ENCODE measurements at regions not wholly inside any gene's neighbourhood (a gene's known extent, or its start where the extent isn't known, plus 50 kb on each side); places are given as distances from the start of the nearest gene placed in this dataset.
"Not testable (repeated sequence)": the region's sequence is repeated elsewhere in the genome, so short reads cannot be mapped to it uniquely, and the experiment has no call there.

DNA sequence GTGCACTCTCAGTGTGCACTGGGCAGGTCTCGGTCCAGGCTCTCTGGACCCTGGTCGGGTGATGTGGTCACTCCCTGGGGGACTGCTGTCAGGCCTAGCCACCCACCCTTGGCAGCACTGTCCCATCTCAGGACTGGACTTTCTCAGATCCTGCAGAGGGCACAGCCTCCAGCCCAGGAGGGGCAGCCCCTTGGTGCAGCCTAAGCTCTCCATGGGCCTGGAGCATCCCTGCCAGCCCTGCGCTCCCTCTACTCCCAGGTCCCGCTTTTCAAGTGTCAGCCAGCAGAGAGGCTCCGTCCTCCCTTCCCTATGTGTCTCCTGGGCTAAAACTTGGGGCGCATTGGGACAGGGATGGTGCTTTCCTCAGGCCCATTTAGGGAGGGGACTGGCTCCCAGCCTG lies 805.8 kb downstream of the FOXD4L6 start:
- H3K9me1 ChIP-seq (ENCODE audit: control insufficient read depth, insufficient read depth, low read length); H3K36me3 ChIP-seq (ENCODE audit: control insufficient read depth, insufficient read depth, low read length); H3K9me3 ChIP-seq (replicated peaks; ENCODE audit: control insufficient read depth, insufficient read depth, low read depth, low read length); CTCF ChIA-PET (ENCODE audit: low intra/inter-chr PET ratio); H4K20me1 ChIP-seq (replicated peaks; ENCODE audit: control insufficient read depth, insufficient read depth, low read length); H3K4me2 ChIP-seq (ENCODE audit: insufficient read depth, low read length); DNase-seq (ENCODE audit: extremely low read depth in 1 of 4, low spot score in 3 of 4); H3K9ac ChIP-seq (ENCODE audit: insufficient read depth in 1 of 2, low read depth in 2 of 2, low read length in 2 of 2); H3K4me3 ChIP-seq; in situ Hi-C loops (cut with MboI); H3K4me1 ChIP-seq (replicated peaks in 1 of 2; ENCODE audit: control insufficient read depth in 2 of 2, insufficient read depth in 2 of 2, low read length in 2 of 2); H2AFZ ChIP-seq (ENCODE audit: low read depth, low read length); FAIRE-seq; intact Hi-C loops (cut with micrococcal nuclease); POLR2A ChIA-PET; ATAC-seq; BruUV-seq (replicated peaks); H3K27ac ChIP-seq (ENCODE audit: extremely low read depth, low read depth, low read length); H3K27me3 ChIP-seq (ENCODE audit: control insufficient read depth in 2 of 2, insufficient read depth in 2 of 2, low read length in 2 of 2); H3K79me2 ChIP-seq (ENCODE audit: control insufficient read depth, insufficient read depth, low read length): not testable (repeated sequence)
- WGBS (ENCODE audit: insufficient coverage, low coverage, missing lambda C conversion rate) = no CpG with 5 or more reads among the region's 6 CpGs

GRCh38 chr9:40321857-40322256 lies 806.6 kb downstream of the FOXD4L6 start:
- H3K27ac ChIP-seq (ENCODE audit: extremely low read depth, low read depth, low read length); H2AFZ ChIP-seq (ENCODE audit: low read depth, low read length); ATAC-seq; H3K36me3 ChIP-seq (ENCODE audit: control insufficient read depth, insufficient read depth, low read length); H4K20me1 ChIP-seq (replicated peaks; ENCODE audit: control insufficient read depth, insufficient read depth, low read length); CTCF ChIA-PET (ENCODE audit: low intra/inter-chr PET ratio); DNase-seq (ENCODE audit: extremely low read depth in 1 of 4, low spot score in 3 of 4); intact Hi-C loops (cut with micrococcal nuclease); H3K79me2 ChIP-seq (ENCODE audit: control insufficient read depth, insufficient read depth, low read length); H3K9me1 ChIP-seq (ENCODE audit: control insufficient read depth, insufficient read depth, low read length); H3K9me3 ChIP-seq (replicated peaks; ENCODE audit: control insufficient read depth, insufficient read depth, low read depth, low read length); FAIRE-seq; H3K4me3 ChIP-seq; in situ Hi-C loops (cut with MboI); H3K4me1 ChIP-seq (replicated peaks in 1 of 2; ENCODE audit: control insufficient read depth in 2 of 2, insufficient read depth in 2 of 2, low read length in 2 of 2); BruUV-seq (replicated peaks); H3K4me2 ChIP-seq (ENCODE audit: insufficient read depth, low read length); H3K27me3 ChIP-seq (ENCODE audit: control insufficient read depth in 2 of 2, insufficient read depth in 2 of 2, low read length in 2 of 2); POLR2A ChIA-PET; H3K9ac ChIP-seq (ENCODE audit: insufficient read depth in 1 of 2, low read depth in 2 of 2, low read length in 2 of 2): not testable (repeated sequence)
- whole genome bisulfite sequencing (ENCODE audit: insufficient coverage, low coverage, missing lambda C conversion rate) = no CpG with 5 or more reads among the region's 4 CpGs

- H2AFZ ChIP-seq (ENCODE audit: low read depth, low read length); H3K27me3 ChIP-seq (ENCODE audit: control insufficient read depth in 2 of 2, insufficient read depth in 2 of 2, low read length in 2 of 2); in situ Hi-C loops (cut with MboI); intact Hi-C loops (cut with micrococcal nuclease); H3K4me2 ChIP-seq (ENCODE audit: insufficient read depth, low read length); H3K4me1 ChIP-seq (replicated peaks in 1 of 2; ENCODE audit: control insufficient read depth in 2 of 2, insufficient read depth in 2 of 2, low read length in 2 of 2); ATAC-seq; H3K79me2 ChIP-seq (ENCODE audit: control insufficient read depth, insufficient read depth, low read length); H3K9ac ChIP-seq (ENCODE audit: insufficient read depth in 1 of 2, low read depth in 2 of 2, low read length in 2 of 2); H3K36me3 ChIP-seq (ENCODE audit: control insufficient read depth, insufficient read depth, low read length); POLR2A ChIA-PET; DNase-seq (ENCODE audit: extremely low read depth in 1 of 4, low spot score in 3 of 4); H3K9me1 ChIP-seq (ENCODE audit: control insufficient read depth, insufficient read depth, low read length); H3K27ac ChIP-seq (ENCODE audit: extremely low read depth, low read depth, low read length); H3K9me3 ChIP-seq (replicated peaks; ENCODE audit: control insufficient read depth, insufficient read depth, low read depth, low read length); H4K20me1 ChIP-seq (replicated peaks; ENCODE audit: control insufficient read depth, insufficient read depth, low read length); BruUV-seq (replicated peaks); FAIRE-seq; CTCF ChIA-PET (ENCODE audit: low intra/inter-chr PET ratio); H3K4me3 ChIP-seq: not testable (repeated sequence)
- no CpG with 5 or more reads among the region's 2 CpGs for WGBS (ENCODE audit: insufficient coverage, low coverage, missing lambda C conversion rate)
These were observed 807.3 kb downstream of the FOXD4L6 start for GRCh38 chr9:40321204-40321603.

DNA sequence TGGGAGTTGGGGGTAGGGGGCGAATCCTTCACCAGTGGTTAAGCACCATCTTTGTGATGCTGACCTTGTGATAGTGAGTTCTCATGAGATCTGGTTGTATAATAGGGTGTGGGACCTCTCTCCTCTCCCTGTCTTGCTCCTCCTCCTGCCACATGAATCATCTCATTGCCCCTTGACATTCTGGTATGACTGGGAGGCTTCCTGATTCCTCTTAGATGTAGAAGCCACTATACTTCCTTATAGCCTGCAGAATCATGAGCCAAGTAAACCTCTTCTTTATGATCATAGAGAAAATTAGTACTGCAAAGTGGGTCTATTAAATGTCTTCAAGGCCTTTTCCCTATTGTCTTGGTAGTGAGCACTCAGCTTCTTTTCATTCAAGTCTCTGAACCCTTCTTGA lies 813.3 kb downstream of the FOXD4L6 start:
- BruUV-seq (replicated peaks); H3K79me2 ChIP-seq (ENCODE audit: control insufficient read depth, insufficient read depth, low read length); DNase-seq (ENCODE audit: extremely low read depth in 1 of 4, low spot score in 3 of 4); H3K4me1 ChIP-seq (replicated peaks in 1 of 2; ENCODE audit: control insufficient read depth in 2 of 2, insufficient read depth in 2 of 2, low read length in 2 of 2); H3K27me3 ChIP-seq (ENCODE audit: control insufficient read depth in 2 of 2, insufficient read depth in 2 of 2, low read length in 2 of 2); ATAC-seq; in situ Hi-C loops (cut with MboI); H4K20me1 ChIP-seq (replicated peaks; ENCODE audit: control insufficient read depth, insufficient read depth, low read length); H3K9me3 ChIP-seq (replicated peaks; ENCODE audit: control insufficient read depth, insufficient read depth, low read depth, low read length); POLR2A ChIA-PET; H3K9me1 ChIP-seq (ENCODE audit: control insufficient read depth, insufficient read depth, low read length); H3K4me3 ChIP-seq; FAIRE-seq; H3K4me2 ChIP-seq (ENCODE audit: insufficient read depth, low read length); CTCF ChIA-PET (ENCODE audit: low intra/inter-chr PET ratio); H3K36me3 ChIP-seq (ENCODE audit: control insufficient read depth, insufficient read depth, low read length); intact Hi-C loops (cut with micrococcal nuclease); H3K9ac ChIP-seq (ENCODE audit: insufficient read depth in 1 of 2, low read depth in 2 of 2, low read length in 2 of 2); H3K27ac ChIP-seq (ENCODE audit: extremely low read depth, low read depth, low read length); H2AFZ ChIP-seq (ENCODE audit: low read depth, low read length): not testable (repeated sequence)
- no CpG with 5 or more reads among the region's 1 CpG for WGBS (ENCODE audit: insufficient coverage, low coverage, missing lambda C conversion rate)

Data from K562 (cell line).